SK-N-SH (cell line): ENCODE measurements at regions not wholly inside any gene's neighbourhood (a gene's known extent, or its start where the extent isn't known, plus 50 kb on each side); places are given as distances from the start of the nearest gene placed in this dataset.

Source experiments
- EZH2phosphoT487 ChIP-seq: fragments of 200-600 bp; sonication (generic); IDR thresholded peaks from 2 replicates; pipeline ENCODE4 v1.6.1; 2017; ENCODE audit warnings: low read depth, mixed run types, mild to moderate bottlenecking, antibody characterized with exemption, moderate library complexity, borderline replicate concordance
- FOSL2 ChIP-seq: IDR thresholded peaks from 2 replicates; pipeline ENCODE4 v1.4.0; 2012; ENCODE audit warnings: low read depth, mild to moderate bottlenecking, moderate library complexity, borderline replicate concordance
- GABPA ChIP-seq: IDR thresholded peaks from 2 replicates; pipeline ENCODE4 v1.4.0; 2012; ENCODE audit warnings: low read depth, mild to moderate bottlenecking
- JUND ChIP-seq: IDR thresholded peaks from 2 replicates; pipeline ENCODE4 v1.4.0; 2012
- MAX ChIP-seq: IDR thresholded peaks from 2 replicates; pipeline ENCODE4 v1.4.0; 2012; ENCODE audit warnings: low read depth
- PBX3 ChIP-seq: IDR thresholded peaks from 2 replicates; pipeline ENCODE4; 2012
- POLR2AphosphoS5 ChIP-seq: IDR thresholded peaks from 2 replicates; pipeline ENCODE4 v1.6.1; 2012; ENCODE audit warnings: low read depth, low read length
- RFX5 ChIP-seq: IDR thresholded peaks from 2 replicates; pipeline ENCODE4 v1.6.1; 2012; ENCODE audit warnings: mild to moderate bottlenecking, improper control_type of control experiment, low read length
- TF ChIP-seq, protein P1 (sequence below): fragments of 200-600 bp; sonication (generic); IDR thresholded peaks from 2 replicates; pipeline ENCODE4 v1.6.1; 2017; ENCODE audit warnings: antibody characterized with exemption, mild to moderate bottlenecking, moderate library complexity

DNA sequence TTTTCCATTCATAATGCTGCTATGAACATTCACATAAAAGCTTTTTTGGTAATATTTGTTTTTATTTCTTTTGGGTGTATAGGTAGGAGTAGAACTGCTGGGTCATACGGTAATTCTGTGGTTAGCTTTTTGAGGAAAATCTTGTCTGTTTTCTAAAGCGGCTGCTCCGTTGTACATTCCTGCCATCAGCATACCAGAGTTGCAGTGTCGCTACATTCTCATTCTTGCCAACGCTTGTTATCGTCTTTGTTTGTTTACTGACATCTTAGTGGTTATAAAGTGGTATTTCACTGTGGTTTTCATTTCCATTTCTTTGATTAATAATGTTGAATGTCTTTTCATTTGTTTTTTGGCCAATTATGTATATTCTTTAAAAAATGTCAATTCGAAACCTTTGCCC lies 469.8 kb upstream of the ZP4 start:
- TF ChIP-seq JUND (no peak), EZH2phosphoT487 (no peak), POLR2AphosphoS5 (no peak), PBX3 (no peak), RFX5 (no peak), GABPA (no peak), FOSL2 (no peak), MAX (no peak)
- TF ChIP-seq, protein P1, sequence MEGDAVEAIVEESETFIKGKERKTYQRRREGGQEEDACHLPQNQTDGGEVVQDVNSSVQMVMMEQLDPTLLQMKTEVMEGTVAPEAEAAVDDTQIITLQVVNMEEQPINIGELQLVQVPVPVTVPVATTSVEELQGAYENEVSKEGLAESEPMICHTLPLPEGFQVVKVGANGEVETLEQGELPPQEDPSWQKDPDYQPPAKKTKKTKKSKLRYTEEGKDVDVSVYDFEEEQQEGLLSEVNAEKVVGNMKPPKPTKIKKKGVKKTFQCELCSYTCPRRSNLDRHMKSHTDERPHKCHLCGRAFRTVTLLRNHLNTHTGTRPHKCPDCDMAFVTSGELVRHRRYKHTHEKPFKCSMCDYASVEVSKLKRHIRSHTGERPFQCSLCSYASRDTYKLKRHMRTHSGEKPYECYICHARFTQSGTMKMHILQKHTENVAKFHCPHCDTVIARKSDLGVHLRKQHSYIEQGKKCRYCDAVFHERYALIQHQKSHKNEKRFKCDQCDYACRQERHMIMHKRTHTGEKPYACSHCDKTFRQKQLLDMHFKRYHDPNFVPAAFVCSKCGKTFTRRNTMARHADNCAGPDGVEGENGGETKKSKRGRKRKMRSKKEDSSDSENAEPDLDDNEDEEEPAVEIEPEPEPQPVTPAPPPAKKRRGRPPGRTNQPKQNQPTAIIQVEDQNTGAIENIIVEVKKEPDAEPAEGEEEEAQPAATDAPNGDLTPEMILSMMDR: no peak
